ENCODE measurements at regions not wholly inside any gene's neighbourhood (a gene's known extent, or its start where the extent isn't known, plus 50 kb on each side); places are given as distances from the start of the nearest gene placed in this dataset.

GRCh38 chr13:112210371-112210770 is 143.4 kb downstream of the SOX1 start:
- no peak overlapping the region for H3K27ac ChIP-seq
- DNase-seq (no peak), ATAC-seq (peak in 1 of 8 donors; percentile 18)
- no peaks in the 10 kb centered on the region for H3K36me3 ChIP-seq
- intact Hi-C loops (cut with DNase I) = no loop called here
- TF ChIP-seq CTCF (IDR thresholded peaks at IDR 0.05) = no peak
- H3K4me3 ChIP-seq = no peak overlapping the region
- peaks cover 0 to 4% (median 0%) of the 10 kb centered on the region in 11 donors for H3K9me3 ChIP-seq
- WGBS, 2 donors = 43 to 52% methylated on average over 11 of the region's 11 CpGs
- peaks cover 0 to 9% (median 6%) of the 10 kb centered on the region in 9 donors for H3K4me1 ChIP-seq
- H3K27me3 ChIP-seq = peaks cover 0 to 54% (median 34%) of the 10 kb centered on the region in 7 donors

GRCh38 chr13:112212533-112212932 is 145.6 kb downstream of the SOX1 start:
- Histone ChIP-seq H3K4me1 (no peaks in the 10 kb centered on the region), H3K27me3 (peaks cover 0 to 52% (median 21%) of the 10 kb centered on the region in 7 donors), H3K4me3 (no peak overlapping the region), H3K27ac (no peak overlapping the region), H3K36me3 (no peaks in the 10 kb centered on the region), H3K9me3 (peaks cover 0 to 4% (median 0%) of the 10 kb centered on the region in 11 donors)
- TF ChIP-seq CTCF (IDR thresholded peaks at IDR 0.05) = no peak
- 84 to 85% methylated on average over 5 of the region's 5 CpGs for WGBS, 2 donors
- DNase-seq = no peak
- intact Hi-C loops (cut with DNase I) = no loop called here
- ATAC-seq = no peak

GRCh38 chr13:112213467-112214255 is 146.7 kb downstream of the SOX1 start:
- ATAC-seq = no peak
- Histone ChIP-seq H3K4me3 (no peak overlapping the region), H3K9me3 (peaks cover 0 to 4% (median 0%) of the 10 kb centered on the region in 11 donors), H3K36me3 (no peaks in the 10 kb centered on the region), H3K4me1 (no peaks in the 10 kb centered on the region), H3K27ac (no peak overlapping the region), H3K27me3 (peaks cover 0 to 49% (median 21%) of the 10 kb centered on the region in 7 donors)
- no peak for DNase-seq
- TF ChIP-seq CTCF (IDR thresholded peaks at IDR 0.05) = no peak
- WGBS, 2 donors = 80 to 87% methylated on average over 24 of the region's 24 CpGs
- intact Hi-C loops (cut with DNase I) = no loop called here

GRCh38 chr13:112215871-112216270 is 148.9 kb downstream of the SOX1 start:
- H3K27ac ChIP-seq = no peak overlapping the region
- no peak for DNase-seq
- no peak for TF ChIP-seq CTCF (IDR thresholded peaks at IDR 0.05)
- no peaks in the 10 kb centered on the region for H3K4me1 ChIP-seq
- H3K36me3 ChIP-seq = no peaks in the 10 kb centered on the region
- H3K27me3 ChIP-seq = peaks cover 0 to 44% (median 21%) of the 10 kb centered on the region in 7 donors
- 62 to 63% methylated on average over 19 of the region's 19 CpGs for WGBS, 2 donors
- H3K4me3 ChIP-seq = no peak overlapping the region
- intact Hi-C loops (cut with DNase I) = no loop called here
- no peak for ATAC-seq
- H3K9me3 ChIP-seq = peaks cover 0 to 4% (median 0%) of the 10 kb centered on the region in 11 donors
